CD4-positive, alpha-beta T cell treated with Interleukin-6 at 100 ng/mL for 8 hours (primary cell): ENCODE measurements at regions not wholly inside any gene's neighbourhood (a gene's known extent, or its start where the extent isn't known, plus 50 kb on each side); places are given as distances from the start of the nearest gene placed in this dataset.

Source experiments
- DNase-seq: peaks from one replicate; pipeline ENCODE4 v3.0.0-alpha.2; 2020; ENCODE audit warnings: mixed read lengths, low spot score

- DNase-seq: no peak
Observed at GRCh38 chr10:3464760-3465405, 292.3 kb upstream of the PITRM1 start.

DNA sequence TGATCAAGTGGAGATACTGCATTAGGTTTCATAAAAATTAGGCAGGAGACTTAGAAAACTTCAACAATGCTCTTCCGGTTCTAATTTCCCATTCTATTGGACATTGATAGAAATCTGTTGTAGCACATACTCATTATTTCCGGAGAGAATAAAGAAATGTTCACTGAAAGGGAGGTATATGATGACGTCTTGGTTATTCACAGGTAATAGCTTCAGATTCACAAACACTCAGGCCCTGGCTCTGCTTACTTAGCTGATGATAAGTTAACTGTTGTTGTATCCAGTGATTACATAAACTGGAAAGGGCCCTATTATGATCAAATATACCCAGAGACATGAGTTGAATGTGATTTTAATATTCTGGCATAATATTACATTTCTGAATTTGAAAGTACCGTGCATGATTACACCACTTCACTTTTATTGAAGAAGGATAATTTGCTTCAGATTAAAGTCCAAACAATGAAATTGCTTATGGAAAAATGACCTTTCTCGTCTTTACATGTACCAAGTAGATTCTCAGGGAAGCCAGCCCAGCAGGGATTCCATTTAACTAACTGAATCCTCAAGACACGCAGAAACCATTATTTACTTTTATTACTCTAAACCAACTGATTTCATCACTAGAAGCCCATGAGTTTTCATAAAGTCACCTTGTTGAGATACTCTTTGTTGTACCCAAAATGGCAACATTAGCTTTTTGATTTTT is 288.0 kb upstream of the PITRM1 start:
- no peak for DNase-seq

DNA sequence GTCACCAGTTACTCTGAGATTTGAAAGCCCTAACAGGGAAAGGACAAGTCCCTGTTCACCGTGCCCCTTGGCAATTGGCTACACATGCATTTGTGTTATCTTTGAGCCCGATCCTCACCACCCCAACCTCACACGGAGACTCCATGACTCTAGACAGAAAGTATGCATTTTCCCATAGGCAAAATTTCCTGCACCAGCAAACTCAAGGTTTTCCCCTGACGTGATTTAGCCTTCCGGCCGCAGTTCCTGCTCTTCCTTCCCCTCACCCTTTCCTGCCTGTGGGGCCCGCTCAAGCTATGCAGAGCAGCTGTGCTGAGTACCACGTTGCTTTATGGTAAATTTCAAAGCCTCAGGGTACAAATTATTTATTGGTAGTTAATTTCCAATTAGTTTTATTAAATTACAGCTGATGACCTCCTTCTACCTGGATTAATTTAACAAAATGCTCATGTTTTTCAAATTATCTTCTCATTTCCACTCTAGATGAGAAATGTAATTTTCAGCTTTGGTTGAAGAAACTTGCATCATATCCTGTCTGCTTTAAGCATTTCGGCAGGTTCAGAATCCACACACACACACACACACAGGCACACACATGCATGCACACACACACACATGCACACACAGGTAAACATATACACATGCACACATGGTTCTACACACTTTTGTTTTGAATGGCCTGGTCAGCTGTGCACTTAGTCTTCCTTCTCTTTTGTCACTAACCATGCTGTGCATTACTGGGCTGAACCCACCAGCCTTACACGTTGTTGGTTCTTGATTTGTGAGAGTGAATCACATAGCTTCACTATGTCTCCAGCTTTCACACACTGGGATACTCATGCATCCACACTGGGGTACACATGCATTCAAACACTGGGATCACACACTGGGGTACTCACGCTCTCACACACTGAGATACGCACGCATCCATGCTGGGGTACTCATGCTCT is 283.1 kb upstream of the PITRM1 start:
- peak; percentile 24 for DNase-seq

DNA sequence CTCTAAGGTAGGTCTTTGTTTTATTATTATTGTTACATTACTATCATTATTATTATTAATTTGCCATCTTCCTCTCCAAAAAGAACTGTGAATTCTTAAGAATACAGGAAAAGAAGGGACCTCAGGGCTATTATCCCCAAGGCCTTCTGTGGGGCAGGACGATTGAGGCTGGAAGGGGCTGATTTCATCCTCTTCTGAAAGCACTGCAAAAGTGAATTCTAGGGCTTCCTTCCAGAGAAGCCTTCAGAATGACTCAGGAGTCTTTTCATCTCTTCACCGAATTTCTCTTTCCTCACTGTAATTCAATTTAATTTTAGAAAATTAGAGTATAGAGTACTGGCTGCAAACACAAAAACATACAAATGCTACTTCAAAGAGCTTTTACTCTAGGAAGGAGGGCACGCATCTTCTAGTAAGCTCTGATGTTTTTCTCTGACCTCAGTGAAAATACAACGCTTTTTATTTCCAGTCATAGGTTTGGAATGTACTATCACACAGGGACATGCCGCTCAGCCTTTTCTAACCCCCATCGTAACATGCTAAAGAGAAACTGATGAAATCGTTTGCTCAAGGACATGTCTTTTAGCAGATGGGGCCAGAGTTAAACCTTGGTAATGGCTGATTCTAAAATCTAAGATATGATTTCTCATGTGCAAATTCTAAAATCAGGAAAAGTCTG is 280.2 kb upstream of the PITRM1 start:
- DNase-seq: no peak

- DNase-seq: peak; percentile 23
Observed at GRCh38 chr10:3452173-3452626, 279.6 kb upstream of the PITRM1 start.

GRCh38 chr10:3451516-3452172 is 279.1 kb upstream of the PITRM1 start:
- no peak for DNase-seq

DNA sequence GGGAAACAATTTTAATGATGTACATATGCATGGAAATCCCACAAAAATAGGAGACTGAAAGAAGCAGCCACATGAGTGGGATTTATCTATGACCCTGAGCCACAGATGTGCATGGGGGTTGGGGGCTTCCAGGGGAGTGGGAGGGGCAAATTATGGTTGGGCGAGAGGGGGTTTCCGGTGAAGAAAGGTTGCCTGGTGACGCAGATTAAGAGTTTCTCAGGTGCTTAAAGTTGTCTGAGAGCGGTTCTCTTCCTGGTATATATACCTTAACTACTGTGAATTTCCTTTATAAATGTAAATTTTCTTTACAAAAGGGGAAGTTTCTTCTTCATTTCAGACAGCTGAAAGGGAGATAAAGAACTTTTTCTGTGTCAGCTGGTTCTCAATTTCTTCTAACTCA is 273.6 kb upstream of the PITRM1 start:
- no peak for DNase-seq

- no peak for DNase-seq
Observed at GRCh38 chr10:3445648-3446047, 273.1 kb upstream of the PITRM1 start.

DNA sequence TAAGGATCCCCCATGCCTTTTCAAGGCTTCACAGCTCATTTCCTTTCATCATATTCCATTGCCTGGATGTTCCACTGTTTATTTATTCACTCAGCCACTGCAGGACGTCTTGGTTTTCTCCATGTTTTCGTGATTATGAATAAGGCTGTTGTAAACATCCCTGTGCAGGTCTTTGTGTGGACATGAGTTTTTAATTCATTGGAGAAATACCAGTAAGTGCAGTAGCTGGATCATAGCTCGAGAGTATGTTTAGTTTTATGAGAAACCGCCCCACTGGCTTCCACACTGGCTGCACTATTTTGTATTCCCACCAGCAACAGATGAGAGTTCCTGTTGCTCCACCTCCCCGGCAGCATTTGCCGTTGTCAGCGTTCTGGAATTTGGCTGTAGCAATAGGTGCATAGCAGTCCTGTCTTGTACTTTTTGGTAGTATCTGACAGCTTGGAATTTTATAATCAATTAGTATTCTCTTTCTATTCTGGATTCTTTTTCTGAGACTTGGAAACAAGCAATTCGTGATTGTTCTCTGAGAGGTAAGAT is 269.9 kb upstream of the PITRM1 start:
- DNase-seq: no peak

DNA sequence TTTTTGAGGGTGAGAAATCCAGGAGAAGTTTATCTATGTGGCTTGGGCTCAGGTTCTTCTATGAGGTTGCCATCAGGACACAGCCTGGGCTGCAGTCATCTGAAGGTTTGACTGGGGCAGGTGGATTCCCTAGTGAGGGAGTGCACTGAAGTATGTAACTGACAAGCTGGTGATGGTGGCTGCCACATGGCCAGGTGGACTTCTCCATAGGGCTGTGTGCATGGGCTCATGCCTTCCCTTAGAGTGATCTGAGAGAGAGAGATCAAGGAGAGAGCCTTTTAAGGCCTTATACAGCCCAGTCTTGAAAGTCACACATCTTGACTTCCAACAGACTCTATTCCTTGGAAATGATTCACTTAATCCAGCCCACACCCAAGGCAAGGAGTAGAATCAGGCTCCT is 266.6 kb upstream of the PITRM1 start:
- DNase-seq: no peak

DNA sequence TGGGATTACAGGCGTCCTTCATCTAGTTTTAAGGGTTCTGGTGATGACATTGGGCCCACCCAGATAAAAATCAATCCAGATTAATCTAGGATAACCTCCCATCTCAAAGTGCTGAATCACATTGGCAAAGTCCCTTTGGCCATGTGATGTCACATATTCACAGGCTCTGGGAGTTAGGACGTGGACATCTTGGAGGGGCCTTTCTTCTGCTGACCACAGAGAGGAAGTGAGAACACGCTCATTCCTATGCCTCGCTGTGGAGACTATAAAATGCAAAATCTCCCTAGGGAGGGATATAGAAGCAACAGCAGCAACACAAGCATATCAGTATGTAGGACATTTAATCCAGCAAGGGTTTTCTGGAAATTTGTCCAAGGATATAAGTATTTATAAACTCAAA is 266.0 kb upstream of the PITRM1 start:
- no peak for DNase-seq

DNA sequence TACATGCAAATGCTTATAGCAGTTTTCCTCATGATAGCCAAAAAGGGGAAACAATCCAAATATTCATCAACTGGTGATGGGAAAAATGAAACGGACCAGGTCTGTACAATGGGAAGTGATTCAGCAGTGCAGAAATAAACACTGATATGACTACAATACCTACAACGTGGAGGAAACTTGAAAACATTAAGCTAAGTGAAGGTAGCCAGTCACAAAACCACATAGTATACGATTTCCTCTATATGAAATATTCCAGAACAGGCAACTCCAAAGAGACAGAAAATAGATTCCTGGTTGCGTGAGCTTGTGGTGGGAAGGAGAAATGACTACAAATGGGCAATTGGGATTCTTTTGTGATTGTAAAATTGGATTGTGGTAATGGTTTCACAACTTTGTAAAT is 263.1 kb upstream of the PITRM1 start:
- no peak for DNase-seq

- no peak for DNase-seq
Observed at GRCh38 chr10:3433988-3434387, 261.4 kb upstream of the PITRM1 start.

DNA sequence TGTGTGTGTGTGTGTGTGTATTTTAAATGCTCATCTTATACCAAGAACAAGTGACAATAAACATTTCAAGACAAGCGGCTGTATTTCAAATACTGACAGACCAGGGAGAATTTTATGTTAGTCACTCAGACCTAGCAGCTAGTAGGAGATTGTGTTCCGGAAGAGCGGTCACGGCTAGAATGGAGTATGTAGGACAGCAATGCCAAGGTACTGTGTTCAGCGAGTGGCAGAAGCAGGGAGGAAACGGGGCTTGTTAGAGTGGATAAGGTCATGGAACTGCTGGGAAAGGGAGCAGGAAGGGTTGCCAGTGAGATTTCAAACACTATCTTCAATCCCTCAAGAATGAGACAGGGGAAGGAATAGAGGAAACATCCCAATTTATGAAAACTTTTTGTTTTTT is 260.5 kb upstream of the PITRM1 start:
- no peak for DNase-seq

- DNase-seq: no peak
Observed at GRCh38 chr10:3432081-3432825, 259.7 kb upstream of the PITRM1 start.

DNA sequence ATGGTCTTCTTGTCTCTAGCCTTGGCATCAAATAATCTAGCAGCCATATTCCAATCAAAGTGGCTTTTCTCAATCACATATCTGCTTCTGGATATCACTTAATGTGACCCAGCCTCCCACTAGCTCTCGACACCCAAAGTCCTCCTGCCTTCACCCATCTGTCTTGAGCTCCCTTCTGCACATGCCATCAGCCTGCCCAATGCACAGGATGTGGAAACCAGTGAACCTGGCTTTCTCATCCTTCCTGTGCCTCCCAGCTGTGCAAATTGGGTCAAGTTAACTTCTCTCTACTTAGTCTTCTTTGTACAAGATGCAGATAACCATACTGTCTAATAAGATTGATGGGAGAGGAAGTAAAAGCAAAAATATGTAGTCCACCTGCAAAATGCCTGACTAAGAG is 257.9 kb upstream of the PITRM1 start:
- DNase-seq: no peak

DNA sequence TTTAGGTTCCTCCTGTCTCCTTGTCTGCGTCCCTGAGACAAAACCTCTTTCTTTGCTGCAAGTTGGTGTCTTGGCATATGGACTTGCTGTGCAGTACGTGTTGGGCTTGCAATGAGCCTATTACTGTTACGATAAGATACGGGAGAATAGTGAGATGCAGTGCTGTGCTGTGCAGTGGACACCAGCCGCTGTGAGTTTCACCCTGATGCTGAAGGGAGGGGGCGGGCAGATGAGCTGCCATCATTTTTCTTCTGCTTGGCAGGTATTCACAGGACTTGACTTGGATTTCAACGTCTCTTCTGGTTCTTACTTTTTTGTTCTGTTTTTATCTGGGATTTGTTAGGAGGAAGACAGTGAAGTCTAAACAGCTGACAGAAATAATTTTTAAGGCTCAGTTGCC is 257.1 kb upstream of the PITRM1 start:
- DNase-seq: no peak

DNA sequence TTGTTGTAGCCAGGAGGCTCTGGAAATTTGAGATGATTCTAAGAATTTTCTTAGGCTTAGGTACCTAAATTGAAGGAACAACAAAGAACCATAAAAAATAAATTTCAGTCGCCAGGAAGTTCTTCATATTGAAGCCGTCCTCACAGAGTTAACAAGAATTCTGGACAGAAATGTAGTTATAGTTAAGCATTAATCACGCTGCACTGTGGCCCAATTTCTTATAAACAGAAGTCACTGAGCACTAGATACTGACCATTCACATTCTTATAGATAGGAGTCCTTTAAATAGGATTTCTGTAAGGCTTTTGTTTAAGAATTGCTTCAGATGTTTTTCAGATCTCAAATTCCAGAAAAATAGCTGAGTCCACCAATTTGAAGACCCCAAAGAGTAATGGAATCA is 256.2 kb upstream of the PITRM1 start:
- DNase-seq: no peak

- DNase-seq: no peak
Observed at GRCh38 chr10:3427950-3428354, 255.4 kb upstream of the PITRM1 start.

DNA sequence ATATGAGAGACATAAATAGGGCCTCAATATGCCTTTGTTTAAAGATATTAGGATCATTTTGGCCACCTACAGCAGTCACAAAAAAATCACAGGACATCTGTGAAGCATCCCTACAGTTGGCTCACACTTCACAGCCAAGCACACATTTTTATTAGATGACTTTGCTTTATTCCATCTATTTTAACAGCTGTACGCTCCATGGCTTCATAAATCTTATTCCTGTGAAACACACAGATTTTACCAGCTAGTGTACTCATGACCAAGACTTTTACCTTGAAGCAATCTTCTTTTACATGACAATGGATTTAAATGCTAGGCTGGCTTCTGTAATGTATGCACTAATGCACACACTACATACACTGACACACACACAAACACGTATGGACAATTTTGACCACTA is 254.8 kb upstream of the PITRM1 start:
- DNase-seq: no peak
